ENCODE measurements at regions not wholly inside any gene's neighbourhood (a gene's known extent, or its start where the extent isn't known, plus 50 kb on each side); places are given as distances from the start of the nearest gene placed in this dataset.

- 59 to 69% methylated on average over 14 of the region's 14 CpGs for WGBS, 2 donors
- TF ChIP-seq, protein P1, sequence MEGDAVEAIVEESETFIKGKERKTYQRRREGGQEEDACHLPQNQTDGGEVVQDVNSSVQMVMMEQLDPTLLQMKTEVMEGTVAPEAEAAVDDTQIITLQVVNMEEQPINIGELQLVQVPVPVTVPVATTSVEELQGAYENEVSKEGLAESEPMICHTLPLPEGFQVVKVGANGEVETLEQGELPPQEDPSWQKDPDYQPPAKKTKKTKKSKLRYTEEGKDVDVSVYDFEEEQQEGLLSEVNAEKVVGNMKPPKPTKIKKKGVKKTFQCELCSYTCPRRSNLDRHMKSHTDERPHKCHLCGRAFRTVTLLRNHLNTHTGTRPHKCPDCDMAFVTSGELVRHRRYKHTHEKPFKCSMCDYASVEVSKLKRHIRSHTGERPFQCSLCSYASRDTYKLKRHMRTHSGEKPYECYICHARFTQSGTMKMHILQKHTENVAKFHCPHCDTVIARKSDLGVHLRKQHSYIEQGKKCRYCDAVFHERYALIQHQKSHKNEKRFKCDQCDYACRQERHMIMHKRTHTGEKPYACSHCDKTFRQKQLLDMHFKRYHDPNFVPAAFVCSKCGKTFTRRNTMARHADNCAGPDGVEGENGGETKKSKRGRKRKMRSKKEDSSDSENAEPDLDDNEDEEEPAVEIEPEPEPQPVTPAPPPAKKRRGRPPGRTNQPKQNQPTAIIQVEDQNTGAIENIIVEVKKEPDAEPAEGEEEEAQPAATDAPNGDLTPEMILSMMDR (IDR thresholded peaks at IDR 0.05; ENCODE audit: control extremely low read depth, extremely low read depth): no peak
- no peak overlapping the region for H3K4me3 ChIP-seq
- H3K9me3 ChIP-seq (ENCODE audit: control insufficient read depth in 4 of 4, insufficient read depth in 3 of 4, low read length in 3 of 4): no peaks in the 10 kb centered on the region
- no peak overlapping the region for H3K9ac ChIP-seq (ENCODE audit: insufficient read depth in 1 of 2, low read length in 2 of 2)
- H3K36me3 ChIP-seq (ENCODE audit: control insufficient read depth in 4 of 4, insufficient read depth in 4 of 4, low read length in 4 of 4): no peaks in the 10 kb centered on the region
- no peak overlapping the region for H3K27ac ChIP-seq (ENCODE audit: low read depth in 1 of 2, low read length in 1 of 2)
- H3K27me3 ChIP-seq (ENCODE audit: control insufficient read depth in 3 of 3, insufficient read depth in 3 of 3, low read length in 2 of 3): no peaks in the 10 kb centered on the region
- DNase-seq: no peak
- H3K4me1 ChIP-seq (ENCODE audit: control insufficient read depth in 5 of 5, insufficient read depth in 5 of 5, low read length in 5 of 5): peaks cover 0 to 7% (median 0%) of the 10 kb centered on the region in 5 donors
- ATAC-seq (ENCODE audit: insufficient read depth, low FRiP score): no peak
These were observed 174.8 kb downstream of the CDH26 start for GRCh38 chr20:60132827-60133670.

DNA sequence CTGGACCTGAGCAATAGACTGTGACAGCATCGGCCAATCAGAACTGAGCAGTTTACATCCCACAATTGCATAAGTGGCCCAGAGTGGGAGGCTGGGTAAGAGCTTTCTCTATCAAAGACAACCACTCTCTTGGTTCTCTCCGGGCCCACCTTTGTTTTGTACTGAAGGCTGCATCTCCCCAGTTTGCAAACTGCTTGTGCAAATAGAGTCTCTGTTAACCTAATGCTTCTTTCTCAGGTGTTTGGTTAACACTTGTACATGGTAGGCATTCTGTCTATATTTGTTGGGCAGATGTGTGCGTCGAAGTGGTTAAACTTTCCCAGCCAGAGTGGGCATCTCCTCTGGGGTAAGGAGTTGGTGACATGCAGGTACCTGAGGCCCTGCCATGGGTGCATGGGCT is 177.1 kb downstream of the CDH26 start:
- Histone ChIP-seq H3K27me3 (ENCODE audit: control insufficient read depth in 3 of 3, insufficient read depth in 3 of 3, low read length in 2 of 3) (no peaks in the 10 kb centered on the region), H3K4me1 (ENCODE audit: control insufficient read depth in 5 of 5, insufficient read depth in 5 of 5, low read length in 5 of 5) (peaks cover 0 to 13% (median 9%) of the 10 kb centered on the region in 5 donors), H3K36me3 (ENCODE audit: control insufficient read depth in 4 of 4, insufficient read depth in 4 of 4, low read length in 4 of 4) (no peaks in the 10 kb centered on the region), H3K27ac (ENCODE audit: low read depth in 1 of 2, low read length in 1 of 2) (no peak overlapping the region), H3K9me3 (ENCODE audit: control insufficient read depth in 4 of 4, insufficient read depth in 3 of 4, low read length in 3 of 4) (no peaks in the 10 kb centered on the region), H3K4me3 (no peak overlapping the region), H3K9ac (ENCODE audit: insufficient read depth in 1 of 2, low read length in 2 of 2) (no peak overlapping the region)
- DNase-seq: no peak
- TF ChIP-seq, protein P1 (IDR thresholded peaks at IDR 0.05; ENCODE audit: control extremely low read depth, extremely low read depth): no peak
- ATAC-seq (ENCODE audit: insufficient read depth, low FRiP score): no peak
- WGBS, 2 donors: 86 to 92% methylated on average over 4 of the region's 4 CpGs

DNA sequence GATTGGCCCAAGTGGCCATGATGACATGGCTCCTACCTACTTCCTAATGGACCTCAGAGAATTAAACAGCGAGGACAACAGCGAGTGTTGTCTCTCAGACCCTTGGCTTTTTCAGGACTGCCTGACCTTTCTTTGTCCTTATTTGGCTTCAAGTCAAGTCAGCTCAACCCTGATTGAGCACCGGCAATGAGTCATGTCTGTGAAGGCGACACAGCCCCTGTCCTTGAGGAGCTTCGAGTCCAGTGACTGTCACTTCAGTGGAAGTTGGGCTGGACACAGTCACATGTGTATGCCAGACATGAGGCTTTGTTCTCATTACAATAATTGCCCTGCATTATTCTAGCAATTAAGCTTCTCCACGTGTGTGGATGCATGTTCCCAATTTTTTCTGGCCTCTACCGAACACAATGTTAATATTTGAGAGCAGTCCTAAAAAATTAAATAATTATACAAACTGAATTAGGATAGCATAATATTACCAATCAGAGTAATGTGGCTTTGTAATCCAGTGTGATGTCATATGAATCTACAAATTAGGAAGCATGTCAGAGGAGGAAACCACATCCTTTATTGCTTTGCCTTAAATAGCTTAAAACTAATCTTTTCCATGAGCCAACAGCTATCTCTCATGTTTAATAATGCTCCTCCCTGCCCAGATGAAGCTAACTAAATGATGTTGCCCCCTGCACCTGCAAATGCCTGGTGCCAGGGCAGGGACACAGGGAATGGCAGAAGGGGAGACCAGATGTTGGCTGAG is 178.6 kb downstream of the CDH26 start:
- TF ChIP-seq, protein P1 (IDR thresholded peaks at IDR 0.05; ENCODE audit: control extremely low read depth, extremely low read depth): no peak
- no peak overlapping the region for H3K4me3 ChIP-seq
- no peaks in the 10 kb centered on the region for H3K27me3 ChIP-seq (ENCODE audit: control insufficient read depth in 3 of 3, insufficient read depth in 3 of 3, low read length in 2 of 3)
- DNase-seq (no peak), ATAC-seq (ENCODE audit: insufficient read depth, low FRiP score) (no peak)
- no peaks in the 10 kb centered on the region for H3K9me3 ChIP-seq (ENCODE audit: control insufficient read depth in 4 of 4, insufficient read depth in 3 of 4, low read length in 3 of 4)
- no peak overlapping the region for H3K27ac ChIP-seq (ENCODE audit: low read depth in 1 of 2, low read length in 1 of 2)
- H3K36me3 ChIP-seq (ENCODE audit: control insufficient read depth in 4 of 4, insufficient read depth in 4 of 4, low read length in 4 of 4): no peaks in the 10 kb centered on the region
- H3K9ac ChIP-seq (ENCODE audit: insufficient read depth in 1 of 2, low read length in 2 of 2): no peak overlapping the region
- 60 to 69% methylated on average over 7 of the region's 7 CpGs for WGBS, 2 donors
- peaks cover 0 to 13% (median 11%) of the 10 kb centered on the region in 5 donors for H3K4me1 ChIP-seq (ENCODE audit: control insufficient read depth in 5 of 5, insufficient read depth in 5 of 5, low read length in 5 of 5)

Data from lung (tissue), 11 donors.